ENCODE measurements at regions not wholly inside any gene's neighbourhood (a gene's known extent, or its start where the extent isn't known, plus 50 kb on each side); places are given as distances from the start of the nearest gene placed in this dataset.

DNA sequence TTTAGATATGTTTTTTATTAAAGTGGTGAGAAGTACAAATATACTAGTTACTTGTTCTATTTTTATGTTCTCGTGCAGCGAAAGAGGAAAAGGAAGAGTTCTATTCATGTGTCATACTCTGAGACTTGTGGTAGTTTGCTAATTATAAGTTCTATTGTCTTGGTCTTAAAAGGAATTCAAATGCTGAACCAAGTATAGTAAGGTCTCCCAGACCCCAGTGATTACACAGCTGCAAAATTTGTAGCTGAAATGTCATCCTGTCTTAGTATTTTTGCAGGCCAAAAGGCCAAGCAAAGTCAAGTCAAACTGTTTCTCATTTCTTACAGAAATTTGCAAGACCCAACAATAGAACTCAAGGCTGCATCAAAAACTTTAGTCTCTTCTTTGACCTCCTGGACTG lies 268.7 kb downstream of the CHRM3 start:
- DNase-seq (ENCODE audit: low spot score) (no peak), ATAC-seq (no peak)
- no peak overlapping the region for H3K4me3 Mint-ChIP-seq
- H3K27me3 Mint-ChIP-seq (ENCODE audit: insufficient read depth, low read depth, poor library complexity), result peaks cover 2% of the 10 kb centered on the region
- Histone ChIP-seq H3K4me2 (no peak overlapping the region), H3K4me1 (ENCODE audit: insufficient read depth) (peaks cover 7% of the 10 kb centered on the region; the same call in 1 of the 2 replicates), H3K4me3 (no peak overlapping the region), H4K20me1 (replicated peaks; ENCODE audit: insufficient read depth) (no peaks in the 10 kb centered on the region), H3K27ac (ENCODE audit: low read depth) (no peak overlapping the region), H3K9me2 (ENCODE audit: insufficient read depth) (no peaks in the 10 kb centered on the region), H3F3A (replicated peaks; ENCODE audit: low read depth) (no peaks in the 10 kb centered on the region), H3K79me2 (replicated peaks; ENCODE audit: insufficient read depth) (no peaks in the 10 kb centered on the region), H2AFZ (no peak overlapping the region), H3K27me3 (ENCODE audit: insufficient read depth) (no peaks in the 10 kb centered on the region), H3K36me3 (ENCODE audit: insufficient read depth) (no peaks in the 10 kb centered on the region)
- peaks cover 5% of the 10 kb centered on the region; the same call in 2 of the 3 replicates for H3K36me3 Mint-ChIP-seq (ENCODE audit: low read depth)
- no peak overlapping the region for H3K27ac Mint-ChIP-seq
- H3K9me3 Mint-ChIP-seq, result peaks cover 5% of the 10 kb centered on the region; the same call in 2 of the 3 replicates
- no peak for TF ChIP-seq CREB1 (CRISPR knock-in tag; IDR thresholded peaks at IDR 0.05; ENCODE audit: low read depth)
- no peak for TF ChIP-seq STAT1 (IDR thresholded peaks at IDR 0.05; ENCODE audit: unreplicated experiment)
- TF ChIP-seq JUNB (IDR thresholded peaks at IDR 0.05; ENCODE audit: unreplicated experiment), result no peak
- no peak for TF ChIP-seq EZH2 (IDR thresholded peaks at IDR 0.05; ENCODE audit: low read depth, unreplicated experiment)
- no peak for TF ChIP-seq NANOG (IDR thresholded peaks at IDR 0.05; ENCODE audit: borderline replicate concordance)
- TF ChIP-seq, protein P1, sequence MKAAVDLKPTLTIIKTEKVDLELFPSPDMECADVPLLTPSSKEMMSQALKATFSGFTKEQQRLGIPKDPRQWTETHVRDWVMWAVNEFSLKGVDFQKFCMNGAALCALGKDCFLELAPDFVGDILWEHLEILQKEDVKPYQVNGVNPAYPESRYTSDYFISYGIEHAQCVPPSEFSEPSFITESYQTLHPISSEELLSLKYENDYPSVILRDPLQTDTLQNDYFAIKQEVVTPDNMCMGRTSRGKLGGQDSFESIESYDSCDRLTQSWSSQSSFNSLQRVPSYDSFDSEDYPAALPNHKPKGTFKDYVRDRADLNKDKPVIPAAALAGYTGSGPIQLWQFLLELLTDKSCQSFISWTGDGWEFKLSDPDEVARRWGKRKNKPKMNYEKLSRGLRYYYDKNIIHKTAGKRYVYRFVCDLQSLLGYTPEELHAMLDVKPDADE (IDR thresholded peaks at IDR 0.05), result no peak
- TF ChIP-seq, protein P2, sequence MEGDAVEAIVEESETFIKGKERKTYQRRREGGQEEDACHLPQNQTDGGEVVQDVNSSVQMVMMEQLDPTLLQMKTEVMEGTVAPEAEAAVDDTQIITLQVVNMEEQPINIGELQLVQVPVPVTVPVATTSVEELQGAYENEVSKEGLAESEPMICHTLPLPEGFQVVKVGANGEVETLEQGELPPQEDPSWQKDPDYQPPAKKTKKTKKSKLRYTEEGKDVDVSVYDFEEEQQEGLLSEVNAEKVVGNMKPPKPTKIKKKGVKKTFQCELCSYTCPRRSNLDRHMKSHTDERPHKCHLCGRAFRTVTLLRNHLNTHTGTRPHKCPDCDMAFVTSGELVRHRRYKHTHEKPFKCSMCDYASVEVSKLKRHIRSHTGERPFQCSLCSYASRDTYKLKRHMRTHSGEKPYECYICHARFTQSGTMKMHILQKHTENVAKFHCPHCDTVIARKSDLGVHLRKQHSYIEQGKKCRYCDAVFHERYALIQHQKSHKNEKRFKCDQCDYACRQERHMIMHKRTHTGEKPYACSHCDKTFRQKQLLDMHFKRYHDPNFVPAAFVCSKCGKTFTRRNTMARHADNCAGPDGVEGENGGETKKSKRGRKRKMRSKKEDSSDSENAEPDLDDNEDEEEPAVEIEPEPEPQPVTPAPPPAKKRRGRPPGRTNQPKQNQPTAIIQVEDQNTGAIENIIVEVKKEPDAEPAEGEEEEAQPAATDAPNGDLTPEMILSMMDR (conservative IDR thresholded peaks at IDR 0.05; ENCODE audit: low read depth in 2 of 2), result no peak
- TF ChIP-seq ZNF331 (CRISPR knock-in tag; IDR thresholded peaks at IDR 0.05; ENCODE audit: low read depth), result no peak
- H3K4me1 Mint-ChIP-seq, result peaks cover 3% of the 10 kb centered on the region; the same call in 2 of the 3 replicates

DNA sequence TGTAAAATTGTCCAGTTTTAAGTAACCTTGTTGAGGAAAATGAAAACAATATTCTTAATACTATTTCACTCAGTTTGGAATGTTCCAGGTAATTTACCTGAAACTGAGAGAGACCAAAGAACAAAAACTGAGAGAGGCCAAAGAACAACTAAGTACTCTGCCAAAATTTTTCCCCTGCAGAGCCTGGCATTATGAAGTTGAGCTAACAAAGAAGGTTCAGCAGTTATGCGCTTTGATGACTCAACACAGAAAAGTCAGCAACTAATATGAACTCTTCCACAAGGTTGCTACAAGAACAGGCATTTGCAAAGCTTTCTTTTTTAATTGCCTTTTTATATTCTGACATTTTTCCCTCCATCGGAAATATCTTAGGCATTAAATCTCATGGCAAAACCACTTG lies 270.9 kb downstream of the CHRM3 start:
- Mint-ChIP-seq H3K36me3 (ENCODE audit: low read depth) (no peaks in the 10 kb centered on the region), H3K9me3 (no peaks in the 10 kb centered on the region), H3K27me3 (ENCODE audit: insufficient read depth, low read depth, poor library complexity) (peaks cover 2% of the 10 kb centered on the region), H3K4me3 (no peak overlapping the region), H3K27ac (no peak overlapping the region), H3K4me1 (no peaks in the 10 kb centered on the region)
- Histone ChIP-seq H2AFZ (no peak overlapping the region), H3K79me2 (replicated peaks; ENCODE audit: insufficient read depth) (no peaks in the 10 kb centered on the region), H4K20me1 (replicated peaks; ENCODE audit: insufficient read depth) (no peaks in the 10 kb centered on the region), H3K27me3 (ENCODE audit: insufficient read depth) (no peaks in the 10 kb centered on the region), H3K4me2 (no peak overlapping the region), H3F3A (replicated peaks; ENCODE audit: low read depth) (no peaks in the 10 kb centered on the region), H3K4me3 (no peak overlapping the region), H3K4me1 (ENCODE audit: insufficient read depth) (no peaks in the 10 kb centered on the region), H3K36me3 (ENCODE audit: insufficient read depth) (no peaks in the 10 kb centered on the region), H3K27ac (ENCODE audit: low read depth) (no peak overlapping the region), H3K9me2 (ENCODE audit: insufficient read depth) (no peaks in the 10 kb centered on the region)
- ATAC-seq (no peak), DNase-seq (ENCODE audit: low spot score) (no peak)
- TF ChIP-seq POLR2AphosphoS5 (IDR thresholded peaks at IDR 0.05; ENCODE audit: low read depth) (no peak), EZH2 (IDR thresholded peaks at IDR 0.05; ENCODE audit: low read depth, unreplicated experiment) (no peak), EZH2phosphoT487 (IDR thresholded peaks at IDR 0.05; ENCODE audit: unreplicated experiment) (no peak), ZNF114 (CRISPR knock-in tag; IDR thresholded peaks at IDR 0.05) (no peak), STAT1 (IDR thresholded peaks at IDR 0.05; ENCODE audit: unreplicated experiment) (no peak), CREB1 (CRISPR knock-in tag; IDR thresholded peaks at IDR 0.05; ENCODE audit: low read depth) (no peak), ZNF331 (CRISPR knock-in tag; IDR thresholded peaks at IDR 0.05; ENCODE audit: low read depth) (no peak), JUNB (IDR thresholded peaks at IDR 0.05; ENCODE audit: unreplicated experiment) (no peak)
- TF ChIP-seq, protein P3, sequence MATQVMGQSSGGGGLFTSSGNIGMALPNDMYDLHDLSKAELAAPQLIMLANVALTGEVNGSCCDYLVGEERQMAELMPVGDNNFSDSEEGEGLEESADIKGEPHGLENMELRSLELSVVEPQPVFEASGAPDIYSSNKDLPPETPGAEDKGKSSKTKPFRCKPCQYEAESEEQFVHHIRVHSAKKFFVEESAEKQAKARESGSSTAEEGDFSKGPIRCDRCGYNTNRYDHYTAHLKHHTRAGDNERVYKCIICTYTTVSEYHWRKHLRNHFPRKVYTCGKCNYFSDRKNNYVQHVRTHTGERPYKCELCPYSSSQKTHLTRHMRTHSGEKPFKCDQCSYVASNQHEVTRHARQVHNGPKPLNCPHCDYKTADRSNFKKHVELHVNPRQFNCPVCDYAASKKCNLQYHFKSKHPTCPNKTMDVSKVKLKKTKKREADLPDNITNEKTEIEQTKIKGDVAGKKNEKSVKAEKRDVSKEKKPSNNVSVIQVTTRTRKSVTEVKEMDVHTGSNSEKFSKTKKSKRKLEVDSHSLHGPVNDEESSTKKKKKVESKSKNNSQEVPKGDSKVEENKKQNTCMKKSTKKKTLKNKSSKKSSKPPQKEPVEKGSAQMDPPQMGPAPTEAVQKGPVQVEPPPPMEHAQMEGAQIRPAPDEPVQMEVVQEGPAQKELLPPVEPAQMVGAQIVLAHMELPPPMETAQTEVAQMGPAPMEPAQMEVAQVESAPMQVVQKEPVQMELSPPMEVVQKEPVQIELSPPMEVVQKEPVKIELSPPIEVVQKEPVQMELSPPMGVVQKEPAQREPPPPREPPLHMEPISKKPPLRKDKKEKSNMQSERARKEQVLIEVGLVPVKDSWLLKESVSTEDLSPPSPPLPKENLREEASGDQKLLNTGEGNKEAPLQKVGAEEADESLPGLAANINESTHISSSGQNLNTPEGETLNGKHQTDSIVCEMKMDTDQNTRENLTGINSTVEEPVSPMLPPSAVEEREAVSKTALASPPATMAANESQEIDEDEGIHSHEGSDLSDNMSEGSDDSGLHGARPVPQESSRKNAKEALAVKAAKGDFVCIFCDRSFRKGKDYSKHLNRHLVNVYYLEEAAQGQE (IDR thresholded peaks at IDR 0.05; ENCODE audit: unreplicated experiment), result no peak
- TF ChIP-seq, protein P2 (conservative IDR thresholded peaks at IDR 0.05; ENCODE audit: low read depth in 2 of 2), result no peak
- TF ChIP-seq, protein P1 (IDR thresholded peaks at IDR 0.05), result no peak

All from GM23338 (cell line).